GM12878 (cell line): ENCODE measurements at regions not wholly inside any gene's neighbourhood (a gene's known extent, or its start where the extent isn't known, plus 50 kb on each side); places are given as distances from the start of the nearest gene placed in this dataset.

Experiments used
- ASH2L ChIP-seq: fragments of 300-600, 200-600 bp; sonication (generic); IDR thresholded peaks from 2 replicates; pipeline ENCODE4 v1.6.1; 2017; ENCODE audit warnings: low read depth, mild to moderate bottlenecking, borderline replicate concordance
- CREB1 ChIP-seq: IDR thresholded peaks from 2 replicates; pipeline ENCODE4 v1.6.1; 2012; ENCODE audit warnings: low read depth, mild to moderate bottlenecking, inconsistent platforms
- GABPA ChIP-seq: IDR thresholded peaks from 2 replicates; pipeline ENCODE4 v1.6.1; 2014; ENCODE audit warnings: antibody characterized with exemption, low read depth, mild to moderate bottlenecking, inconsistent platforms
- JUNB ChIP-seq: IDR thresholded peaks from 2 replicates; pipeline ENCODE4 v1.6.1; 2016; ENCODE audit warnings: antibody characterized with exemption, mild to moderate bottlenecking
- NR2C2 ChIP-seq: IDR thresholded peaks from 2 replicates; pipeline ENCODE4 v1.6.1; 2011; ENCODE audit warnings: borderline replicate concordance, low read depth; ENCODE audit not compliant: control insufficient read depth, insufficient read length
- SREBF1 ChIP-seq: IDR thresholded peaks from 2 replicates; pipeline ENCODE4 v1.6.1; 2012; ENCODE audit warnings: mild to moderate bottlenecking, low read length
- YY1 ChIP-seq: IDR thresholded peaks from 2 replicates; pipeline ENCODE4 v1.6.1; 2011; ENCODE audit warnings: low read depth, mild to moderate bottlenecking, low read length
- TF ChIP-seq, protein P1 (sequence below): IDR thresholded peaks from 2 replicates; pipeline ENCODE4 v1.6.1; 2012; ENCODE audit warnings: low read depth, low read length, improper control_type of control experiment
- TF ChIP-seq, protein P2 (sequence below): IDR thresholded peaks from 2 replicates; pipeline ENCODE4 v1.6.1; 2012; ENCODE audit warnings: low read length, inconsistent platforms

DNA sequence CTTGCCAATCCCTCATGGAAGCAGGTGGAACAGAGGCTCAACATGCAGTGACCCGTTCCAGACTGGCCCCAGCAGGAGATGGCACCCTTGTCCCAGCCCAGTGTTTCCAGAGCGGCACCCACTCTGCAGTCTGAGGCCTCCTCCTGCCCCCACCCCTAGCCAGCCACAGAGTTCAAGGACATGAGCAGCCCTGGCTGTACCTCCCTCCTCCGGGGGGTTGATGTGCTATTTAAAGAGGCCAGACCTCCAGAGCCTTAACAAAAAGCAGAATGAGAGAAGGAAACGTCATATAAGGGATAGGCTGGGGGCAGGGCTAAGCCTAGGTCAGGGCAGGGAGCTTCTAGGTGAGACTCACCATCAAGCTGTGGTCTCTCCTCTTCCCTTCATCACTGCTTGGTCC, 115.7 kb upstream of the NANOS1 start:
- no peak for TF ChIP-seq YY1
- TF ChIP-seq CREB1 = no peak
- TF ChIP-seq, protein P1, sequence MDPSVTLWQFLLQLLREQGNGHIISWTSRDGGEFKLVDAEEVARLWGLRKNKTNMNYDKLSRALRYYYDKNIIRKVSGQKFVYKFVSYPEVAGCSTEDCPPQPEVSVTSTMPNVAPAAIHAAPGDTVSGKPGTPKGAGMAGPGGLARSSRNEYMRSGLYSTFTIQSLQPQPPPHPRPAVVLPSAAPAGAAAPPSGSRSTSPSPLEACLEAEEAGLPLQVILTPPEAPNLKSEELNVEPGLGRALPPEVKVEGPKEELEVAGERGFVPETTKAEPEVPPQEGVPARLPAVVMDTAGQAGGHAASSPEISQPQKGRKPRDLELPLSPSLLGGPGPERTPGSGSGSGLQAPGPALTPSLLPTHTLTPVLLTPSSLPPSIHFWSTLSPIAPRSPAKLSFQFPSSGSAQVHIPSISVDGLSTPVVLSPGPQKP = no peak
- TF ChIP-seq NR2C2 = no peak
- TF ChIP-seq JUNB = no peak
- TF ChIP-seq ASH2L = no peak
- TF ChIP-seq GABPA = no peak
- TF ChIP-seq, protein P2, sequence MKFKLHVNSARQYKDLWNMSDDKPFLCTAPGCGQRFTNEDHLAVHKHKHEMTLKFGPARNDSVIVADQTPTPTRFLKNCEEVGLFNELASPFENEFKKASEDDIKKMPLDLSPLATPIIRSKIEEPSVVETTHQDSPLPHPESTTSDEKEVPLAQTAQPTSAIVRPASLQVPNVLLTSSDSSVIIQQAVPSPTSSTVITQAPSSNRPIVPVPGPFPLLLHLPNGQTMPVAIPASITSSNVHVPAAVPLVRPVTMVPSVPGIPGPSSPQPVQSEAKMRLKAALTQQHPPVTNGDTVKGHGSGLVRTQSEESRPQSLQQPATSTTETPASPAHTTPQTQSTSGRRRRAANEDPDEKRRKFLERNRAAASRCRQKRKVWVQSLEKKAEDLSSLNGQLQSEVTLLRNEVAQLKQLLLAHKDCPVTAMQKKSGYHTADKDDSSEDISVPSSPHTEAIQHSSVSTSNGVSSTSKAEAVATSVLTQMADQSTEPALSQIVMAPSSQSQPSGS = no peak
- no peak for TF ChIP-seq SREBF1
